Left ventricle myocardium inferior (tissue), 1 donor: ENCODE measurements at regions not wholly inside any gene's neighbourhood (a gene's known extent, or its start where the extent isn't known, plus 50 kb on each side); places are given as distances from the start of the nearest gene placed in this dataset.

ENCODE experiments used
- DNase-seq: peaks from one replicate; pipeline ENCODE4 v3.0.0-alpha.2; 2020
- H3K27ac ChIP-seq: fragments of 200-600 bp; replicated peaks from 2 replicates; pipeline ENCODE4 v1.8.0; 2021
- H3K27me3 ChIP-seq: fragments of 200-600 bp; 2 replicates; pipeline ENCODE4 v1.8.0; 2021; ENCODE audit warnings: low read depth
- H3K36me3 ChIP-seq: fragments of 200-600 bp; 2 replicates; pipeline ENCODE4 v1.8.0; 2021
- H3K4me1 ChIP-seq: fragments of 200-600 bp; 2 replicates; pipeline ENCODE4 v1.8.0; 2021
- H3K4me3 ChIP-seq: fragments of 200-600 bp; 2 replicates; pipeline ENCODE4 v1.8.0; 2021; ENCODE audit warnings: mild to moderate bottlenecking, moderate library complexity
- H3K9me3 ChIP-seq: fragments of 200-600 bp; replicated peaks from 2 replicates; pipeline ENCODE4 v1.8.0; 2021
- CTCF ChIP-seq: fragments of 200-600 bp; IDR thresholded peaks from 2 replicates; pipeline ENCODE4 v1.8.0; 2021; ENCODE audit warnings: antibody characterized with exemption, mild to moderate bottlenecking, borderline replicate concordance
- intact Hi-C: fragments of 100-400 bp; cut with micrococcal nuclease; formaldehyde crosslinking; loops from one replicate; pipeline ENCODE4 v1.11.0; 2022
- donor health status: DM: no; HTN: yes; CAD: no; lungs with severe emphysema.

GRCh38 chr13:74005320-74006157 lies 128.7 kb downstream of the KLF12 start:
- intact Hi-C loops = no loop called here
- no peak for TF ChIP-seq CTCF
- no peak overlapping the region for H3K27ac ChIP-seq

GRCh38 chr13:74004109-74004508 lies 130.1 kb downstream of the KLF12 start:
- Histone ChIP-seq H3K36me3 (no peaks in the 10 kb centered on the region), H3K27ac (no peak overlapping the region), H3K9me3 (no peaks in the 10 kb centered on the region), H3K4me1 (peaks cover 11% of the 10 kb centered on the region), H3K27me3 (no peaks in the 10 kb centered on the region), H3K4me3 (no peak overlapping the region)
- TF ChIP-seq CTCF = no peak
- intact Hi-C loops = no loop called here
- DNase-seq = no peak

More at GRCh38 chr13:74005320-74006157, 128.7 kb downstream of the KLF12 start:
- no peak for DNase-seq
- H3K36me3 ChIP-seq = no peaks in the 10 kb centered on the region
- H3K4me3 ChIP-seq = no peak overlapping the region
- H3K9me3 ChIP-seq = no peaks in the 10 kb centered on the region
- H3K27me3 ChIP-seq = no peaks in the 10 kb centered on the region
- H3K4me1 ChIP-seq = peaks cover 11% of the 10 kb centered on the region

- Histone ChIP-seq H3K4me3 (no peak overlapping the region), H3K9me3 (no peaks in the 10 kb centered on the region), H3K4me1 (peaks cover 17% of the 10 kb centered on the region), H3K36me3 (no peaks in the 10 kb centered on the region), H3K27ac (no peak overlapping the region), H3K27me3 (no peaks in the 10 kb centered on the region)
- DNase-seq = no peak
- intact Hi-C loops = no loop called here
- no peak for TF ChIP-seq CTCF
Measured at GRCh38 chr13:74003374-74003773, 130.8 kb downstream of the KLF12 start.

- no peak overlapping the region for H3K4me3 ChIP-seq
- H3K36me3 ChIP-seq = no peaks in the 10 kb centered on the region
- no peaks in the 10 kb centered on the region for H3K27me3 ChIP-seq
- H3K9me3 ChIP-seq = no peaks in the 10 kb centered on the region
- intact Hi-C loops = no loop called here
- H3K4me1 ChIP-seq = peaks cover 30% of the 10 kb centered on the region
- no peak for TF ChIP-seq CTCF
- H3K27ac ChIP-seq = no peak overlapping the region
- DNase-seq = no peak
Measured at GRCh38 chr13:74000876-74001275, 133.3 kb downstream of the KLF12 start.

GRCh38 chr13:73998631-73999030 lies 135.6 kb downstream of the KLF12 start:
- H3K27ac ChIP-seq = no peak overlapping the region
- no peak overlapping the region for H3K4me3 ChIP-seq
- TF ChIP-seq CTCF = no peak
- no peak for DNase-seq
- H3K27me3 ChIP-seq = no peaks in the 10 kb centered on the region
- H3K36me3 ChIP-seq = no peaks in the 10 kb centered on the region
- no peaks in the 10 kb centered on the region for H3K9me3 ChIP-seq
- peaks cover 22% of the 10 kb centered on the region for H3K4me1 ChIP-seq
- intact Hi-C loops = no loop called here
